Trophoblast cell (in vitro differentiated cells and primary cell): ENCODE measurements at regions not wholly inside any gene's neighbourhood (a gene's known extent, or its start where the extent isn't known, plus 50 kb on each side); places are given as distances from the start of the nearest gene placed in this dataset.

Experiments used
- DNase-seq, 2 donors: peaks; one replicate each; pipeline ENCODE4 v3.0.0-alpha.2; 2016
- H2AFZ ChIP-seq: 2 replicates; pipeline ENCODE4 v1.6.1; 2013; ENCODE audit warnings: low read length, moderate library complexity, mild to moderate bottlenecking; ENCODE audit not compliant: insufficient read depth, poor library complexity
- H2AK5ac ChIP-seq: 2 replicates; pipeline ENCODE4 v1.6.1; 2013; ENCODE audit warnings: mild to moderate bottlenecking, low read length
- H2BK120ac ChIP-seq: 2 replicates; pipeline ENCODE4 v1.6.1; 2013; ENCODE audit warnings: low read length, mild to moderate bottlenecking, moderate library complexity; ENCODE audit not compliant: insufficient read depth, poor library complexity
- H2BK12ac ChIP-seq: 2 replicates; pipeline ENCODE4 v1.6.1; 2013; ENCODE audit warnings: mild to moderate bottlenecking, low read length, moderate library complexity
- H2BK5ac ChIP-seq: 2 replicates; pipeline ENCODE4 v1.6.1; 2013; ENCODE audit warnings: low read length, low read depth, moderate library complexity, mild to moderate bottlenecking; ENCODE audit not compliant: poor library complexity
- H3K14ac ChIP-seq: 2 replicates; pipeline ENCODE4 v1.6.1; 2013; ENCODE audit warnings: mild to moderate bottlenecking, low read length
- H3K18ac ChIP-seq: 2 replicates; pipeline ENCODE4 v1.6.1; 2013; ENCODE audit warnings: mild to moderate bottlenecking, low read length
- H3K23ac ChIP-seq: 2 replicates; pipeline ENCODE4 v1.6.1; 2013; ENCODE audit warnings: low read length
- H3K27ac ChIP-seq: 2 replicates; pipeline ENCODE4 v1.5.1; 2013; ENCODE audit warnings: low read depth, mild to moderate bottlenecking, inconsistent platforms, low read length, moderate library complexity
- H3K27me3 ChIP-seq: 2 replicates; pipeline ENCODE4 v1.6.1; 2013; ENCODE audit warnings: inconsistent platforms, mild to moderate bottlenecking, low read length, moderate library complexity; ENCODE audit not compliant: insufficient read depth
- H3K36me3 ChIP-seq, 2 experiments: 1 replicate in 1 of 2; 2 replicates in 1 of 2; pipeline ENCODE4 v1.6.1; 2013; ENCODE audit warnings: low read length in 2 of 2, mild to moderate bottlenecking in 2 of 2, moderate library complexity in 1 of 2; ENCODE audit not compliant: insufficient read depth in 2 of 2, control insufficient read depth in 1 of 2
- H3K4ac ChIP-seq: 2 replicates; pipeline ENCODE4 v1.6.1; 2013; ENCODE audit warnings: low read depth, mild to moderate bottlenecking, low read length, moderate library complexity
- H3K4me1 ChIP-seq, 2 experiments: 1 replicate in 1 of 2; 2 replicates in 1 of 2; pipeline ENCODE4 v1.6.1; 2013; ENCODE audit warnings: low read length in 2 of 2, mild to moderate bottlenecking in 2 of 2, moderate library complexity in 1 of 2; ENCODE audit not compliant: insufficient read depth in 2 of 2, control insufficient read depth in 1 of 2
- H3K4me2 ChIP-seq: 2 replicates; pipeline ENCODE4 v1.6.1; 2013; ENCODE audit warnings: inconsistent platforms, mild to moderate bottlenecking, low read length, moderate library complexity
- H3K4me3 ChIP-seq: 2 replicates; pipeline ENCODE4 v1.5.1; 2013; ENCODE audit warnings: mild to moderate bottlenecking, low read depth, low read length, inconsistent platforms
- H3K79me1 ChIP-seq: one replicate; pipeline ENCODE4 v1.6.1; 2013; ENCODE audit warnings: low read length
- H3K79me2 ChIP-seq: 2 replicates; pipeline ENCODE4 v1.6.1; 2013; ENCODE audit warnings: low read length, mild to moderate bottlenecking; ENCODE audit not compliant: control insufficient read depth, insufficient read depth, poor library complexity
- H3K9ac ChIP-seq: 2 replicates; pipeline ENCODE4 v1.6.1; 2013; ENCODE audit warnings: mild to moderate bottlenecking, low read length
- H3K9me3 ChIP-seq: 2 replicates; pipeline ENCODE4 v1.6.1; 2013; ENCODE audit warnings: low read depth, mild to moderate bottlenecking, control low read depth, inconsistent platforms, low read length; ENCODE audit not compliant: insufficient read depth
- H4K12ac ChIP-seq: 2 replicates; pipeline ENCODE4 v1.6.1; 2013; ENCODE audit warnings: low read depth, mild to moderate bottlenecking, low read length, moderate library complexity
- H4K8ac ChIP-seq: 2 replicates; pipeline ENCODE4 v1.6.1; 2013; ENCODE audit warnings: low read depth, mild to moderate bottlenecking, low read length, moderate library complexity
- H4K91ac ChIP-seq: one replicate; pipeline ENCODE4 v1.6.1; 2013; ENCODE audit warnings: low read depth, mild to moderate bottlenecking, low read length, moderate library complexity
- WGBS: extraction: QIAGEN DNeasy Blood & Tissue Kit; methylation state at CpG from one replicate; pipeline ENCODE4 v1.1.7; 2013; ENCODE audit warnings: missing lambda C conversion rate; ENCODE audit not compliant: insufficient read length, insufficient coverage; ENCODE audit errors: extremely low coverage; 5-methylcytosine and 5-hydroxymethylcytosine counted together

GRCh38 chr17:77085926-77086432 lies 54.8 kb upstream of the SEC14L1 start:
- no peak overlapping the region for H4K12ac ChIP-seq
- no peak for DNase-seq

GRCh38 chr17:77086433-77087010 lies 54.2 kb upstream of the SEC14L1 start:
- H4K8ac ChIP-seq = no peak overlapping the region
- H3K9me3 ChIP-seq = no peaks in the 10 kb centered on the region
- H3K23ac ChIP-seq = no peak overlapping the region
- H3K27ac ChIP-seq = no peak overlapping the region
- H3K36me3 ChIP-seq = peaks cover 5 to 7% of the 10 kb centered on the region in 2 experiments
- no peak overlapping the region for H3K4me2 ChIP-seq
- H3K18ac ChIP-seq = no peak overlapping the region
- H2AFZ ChIP-seq = peak overlapping the region; percentile 85
- peaks cover 9% of the 10 kb centered on the region for H3K79me1 ChIP-seq
- no CpG with 5 or more reads among the region's 11 CpGs for WGBS
- peaks cover 2 to 6% of the 10 kb centered on the region in 2 experiments for H3K4me1 ChIP-seq
- DNase-seq = peak; percentile 81 to 95
- peak overlapping the region; percentile 19 for H4K12ac ChIP-seq
- no peak overlapping the region for H2BK120ac ChIP-seq
- H3K4me3 ChIP-seq = no peak overlapping the region
- H3K14ac ChIP-seq = no peak overlapping the region
- H3K4ac ChIP-seq = no peak overlapping the region
- H4K91ac ChIP-seq = no peak overlapping the region
- H2AK5ac ChIP-seq = no peak overlapping the region
- no peak overlapping the region for H2BK12ac ChIP-seq
- no peak overlapping the region for H3K9ac ChIP-seq
- H3K27me3 ChIP-seq = no peaks in the 10 kb centered on the region
- no peak overlapping the region for H2BK5ac ChIP-seq
- peaks cover 6% of the 10 kb centered on the region for H3K79me2 ChIP-seq

More at GRCh38 chr17:77085926-77086432, 54.8 kb upstream of the SEC14L1 start:
- Histone ChIP-seq H3K4me3 (no peak overlapping the region), H2BK120ac (no peak overlapping the region), H3K27ac (no peak overlapping the region), H3K27me3 (no peaks in the 10 kb centered on the region), H3K18ac (no peak overlapping the region), H3K4me1 (peaks cover 2 to 6% of the 10 kb centered on the region in 2 experiments), H4K8ac (no peak overlapping the region), H3K79me2 (peaks cover 6% of the 10 kb centered on the region), H2BK5ac (no peak overlapping the region), H2AFZ (no peak overlapping the region), H2AK5ac (no peak overlapping the region), H3K14ac (no peak overlapping the region), H3K9me3 (no peaks in the 10 kb centered on the region), H3K4ac (no peak overlapping the region), H3K4me2 (no peak overlapping the region), H4K91ac (no peak overlapping the region), H3K36me3 (peaks cover 4 to 5% of the 10 kb centered on the region in 2 experiments), H3K79me1 (peaks cover 9% of the 10 kb centered on the region), H2BK12ac (no peak overlapping the region), H3K9ac (no peak overlapping the region), H3K23ac (no peak overlapping the region)
- no CpG with 5 or more reads among the region's 8 CpGs for WGBS

GRCh38 chr17:77087650-77088454 lies 52.9 kb upstream of the SEC14L1 start:
- peak overlapping the region; percentile 73 for H2AFZ ChIP-seq
- peak overlapping the region; percentile 75 for H4K91ac ChIP-seq
- H2AK5ac ChIP-seq = peak overlapping the region; percentile 57
- H3K4me3 ChIP-seq = no peak overlapping the region
- no peaks in the 10 kb centered on the region for H3K9me3 ChIP-seq
- no peak for DNase-seq
- H3K79me1 ChIP-seq = peaks cover 9% of the 10 kb centered on the region
- peak overlapping the region; percentile 95 for H4K12ac ChIP-seq
- no peaks in the 10 kb centered on the region for H3K27me3 ChIP-seq
- H3K18ac ChIP-seq = peak overlapping the region; percentile 64
- H2BK5ac ChIP-seq = peak overlapping the region; percentile 16
- no peak overlapping the region for H3K9ac ChIP-seq
- peak overlapping the region; percentile 68 for H3K14ac ChIP-seq
- H3K79me2 ChIP-seq = peaks cover 6% of the 10 kb centered on the region
- no peak overlapping the region for H3K27ac ChIP-seq
- H3K4me2 ChIP-seq = peak overlapping the region; percentile 74
- H3K23ac ChIP-seq = no peak overlapping the region
- peak overlapping the region; percentile 97 for H4K8ac ChIP-seq
- H3K4ac ChIP-seq = peak overlapping the region; percentile 27
- peaks cover 11 to 12% of the 10 kb centered on the region in 2 experiments for H3K36me3 ChIP-seq
- H2BK12ac ChIP-seq = no peak overlapping the region
- H3K4me1 ChIP-seq = peaks cover 2 to 6% of the 10 kb centered on the region in 2 experiments
- no peak overlapping the region for H2BK120ac ChIP-seq
- WGBS = no CpG with 5 or more reads among the region's 16 CpGs

GRCh38 chr17:77088455-77089123 lies 52.2 kb upstream of the SEC14L1 start:
- peak overlapping the region; percentile 29 for H3K27ac ChIP-seq
- peaks cover 6% of the 10 kb centered on the region for H3K79me2 ChIP-seq
- H4K12ac ChIP-seq = peak overlapping the region; percentile 95
- H3K18ac ChIP-seq = peak overlapping the region; percentile 64
- H3K27me3 ChIP-seq = no peaks in the 10 kb centered on the region
- no peak overlapping the region for H3K23ac ChIP-seq
- WGBS = no CpG with 5 or more reads among the region's 40 CpGs
- no peak overlapping the region for H2BK12ac ChIP-seq
- DNase-seq = peak; percentile 85 to 95
- H2BK5ac ChIP-seq = peak overlapping the region; percentile 42
- H3K14ac ChIP-seq = peak overlapping the region; percentile 68
- H3K4me3 ChIP-seq = peak overlapping the region; percentile 73
- H3K4ac ChIP-seq = peak overlapping the region; percentile 57
- H3K4me1 ChIP-seq = peaks cover 2 to 6% of the 10 kb centered on the region in 2 experiments
- peaks cover 9% of the 10 kb centered on the region for H3K79me1 ChIP-seq
- H4K91ac ChIP-seq = peak overlapping the region; percentile 82
- peaks cover 16 to 19% of the 10 kb centered on the region in 2 experiments for H3K36me3 ChIP-seq
- H2AFZ ChIP-seq = peak overlapping the region; percentile 83
- H3K9me3 ChIP-seq = no peaks in the 10 kb centered on the region
- peak overlapping the region; percentile 97 for H4K8ac ChIP-seq
- peak overlapping the region; percentile 74 for H3K4me2 ChIP-seq
- H2AK5ac ChIP-seq = peak overlapping the region; percentile 11
- peak overlapping the region; percentile 77 for H3K9ac ChIP-seq
- peak overlapping the region; percentile 45 for H2BK120ac ChIP-seq
